MM.1S (cell line): ENCODE measurements at regions not wholly inside any gene's neighbourhood (a gene's known extent, or its start where the extent isn't known, plus 50 kb on each side); places are given as distances from the start of the nearest gene placed in this dataset.
"Not testable (repeated sequence)": the region's sequence is repeated elsewhere in the genome, so short reads cannot be mapped to it uniquely, and the experiment has no call there.

Source experiments
- EZH2 ChIP-seq: fragments of 300-600 bp; sonication (generic); optimal IDR thresholded peaks from 2 replicates; pipeline ENCODE3; 2017; ENCODE audit warnings: low read depth, mild to moderate bottlenecking, antibody characterized with exemption, low read length, mixed read lengths
- TF ChIP-seq, protein P1 (sequence below): fragments of 300-600 bp; sonication (generic); IDR thresholded peaks from 2 replicates; pipeline ENCODE4 v1.5.1; 2016; ENCODE audit warnings: antibody characterized with exemption, low read length, mixed read lengths

DNA sequence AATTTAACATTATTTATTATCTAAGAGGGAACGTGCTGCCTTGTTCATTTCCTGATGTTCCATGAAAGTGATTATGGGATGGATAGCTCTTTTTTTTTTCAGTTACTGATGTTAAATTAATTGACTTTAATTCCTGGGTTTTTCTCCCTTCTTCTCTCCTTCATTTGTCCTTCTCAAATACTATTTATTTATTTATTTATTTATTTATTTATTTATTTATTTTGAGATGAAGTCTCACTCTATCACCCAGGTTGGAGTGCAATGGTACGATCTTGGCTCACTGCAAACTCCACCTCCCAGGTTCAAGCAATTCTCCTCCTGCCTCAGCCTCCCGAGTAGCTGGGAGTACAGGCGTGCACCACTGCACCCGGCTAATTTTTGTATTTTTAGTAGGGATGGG is 127.4 kb upstream of the KIF5B start:
- TF ChIP-seq, protein P1, sequence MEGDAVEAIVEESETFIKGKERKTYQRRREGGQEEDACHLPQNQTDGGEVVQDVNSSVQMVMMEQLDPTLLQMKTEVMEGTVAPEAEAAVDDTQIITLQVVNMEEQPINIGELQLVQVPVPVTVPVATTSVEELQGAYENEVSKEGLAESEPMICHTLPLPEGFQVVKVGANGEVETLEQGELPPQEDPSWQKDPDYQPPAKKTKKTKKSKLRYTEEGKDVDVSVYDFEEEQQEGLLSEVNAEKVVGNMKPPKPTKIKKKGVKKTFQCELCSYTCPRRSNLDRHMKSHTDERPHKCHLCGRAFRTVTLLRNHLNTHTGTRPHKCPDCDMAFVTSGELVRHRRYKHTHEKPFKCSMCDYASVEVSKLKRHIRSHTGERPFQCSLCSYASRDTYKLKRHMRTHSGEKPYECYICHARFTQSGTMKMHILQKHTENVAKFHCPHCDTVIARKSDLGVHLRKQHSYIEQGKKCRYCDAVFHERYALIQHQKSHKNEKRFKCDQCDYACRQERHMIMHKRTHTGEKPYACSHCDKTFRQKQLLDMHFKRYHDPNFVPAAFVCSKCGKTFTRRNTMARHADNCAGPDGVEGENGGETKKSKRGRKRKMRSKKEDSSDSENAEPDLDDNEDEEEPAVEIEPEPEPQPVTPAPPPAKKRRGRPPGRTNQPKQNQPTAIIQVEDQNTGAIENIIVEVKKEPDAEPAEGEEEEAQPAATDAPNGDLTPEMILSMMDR: not testable (repeated sequence)
- not testable (repeated sequence) for TF ChIP-seq EZH2
